CD4-positive, alpha-beta T cell treated with Interferon alpha-2 for 1 hour (primary cell): ENCODE measurements at regions not wholly inside any gene's neighbourhood (a gene's known extent, or its start where the extent isn't known, plus 50 kb on each side); places are given as distances from the start of the nearest gene placed in this dataset.

Source experiments
- DNase-seq, 2 donors: peaks; one replicate each; pipeline ENCODE4 v3.0.0-alpha.2; 2020 to 2022

DNA sequence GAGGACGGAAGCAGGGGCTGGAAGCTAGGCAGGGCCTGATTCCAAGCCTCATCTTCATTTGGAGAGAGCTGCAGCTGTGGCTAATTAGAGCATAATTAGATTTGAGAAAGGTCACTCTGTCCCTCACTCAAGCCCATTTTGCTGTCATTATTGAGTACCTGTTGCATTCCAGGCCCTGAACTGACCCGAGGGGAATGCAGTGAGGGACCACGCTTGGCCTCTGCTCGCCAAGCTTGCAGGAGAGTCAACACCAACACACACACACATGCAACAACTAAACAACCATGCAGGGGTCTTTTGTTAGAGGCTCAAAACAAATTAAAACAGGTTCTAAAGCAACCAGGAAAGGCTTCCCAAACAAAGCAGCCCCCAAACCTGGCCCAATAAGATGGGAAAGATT lies 52.7 kb upstream of the MAMLD1 start:
- no peak for DNase-seq

DNA sequence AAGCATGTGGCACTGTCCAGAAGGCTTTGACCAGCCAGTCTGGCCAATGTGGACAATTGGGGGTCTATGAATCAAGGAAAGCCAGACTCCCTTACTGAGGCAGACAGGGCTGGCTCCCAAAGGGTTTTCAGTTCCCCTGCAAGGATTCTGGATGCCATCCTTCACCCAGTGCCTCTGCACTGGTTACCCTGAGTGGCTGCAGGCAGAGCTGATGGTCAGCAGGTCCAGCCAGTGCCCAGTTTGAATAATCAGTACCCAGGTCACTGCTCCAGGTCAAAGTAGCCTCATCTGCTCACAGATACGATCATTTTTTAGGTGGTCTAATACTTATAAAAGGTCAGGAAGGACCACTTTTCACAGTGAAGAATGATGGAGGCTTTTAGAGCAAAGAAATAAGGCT lies 52.2 kb upstream of the MAMLD1 start:
- no peak for DNase-seq

DNA sequence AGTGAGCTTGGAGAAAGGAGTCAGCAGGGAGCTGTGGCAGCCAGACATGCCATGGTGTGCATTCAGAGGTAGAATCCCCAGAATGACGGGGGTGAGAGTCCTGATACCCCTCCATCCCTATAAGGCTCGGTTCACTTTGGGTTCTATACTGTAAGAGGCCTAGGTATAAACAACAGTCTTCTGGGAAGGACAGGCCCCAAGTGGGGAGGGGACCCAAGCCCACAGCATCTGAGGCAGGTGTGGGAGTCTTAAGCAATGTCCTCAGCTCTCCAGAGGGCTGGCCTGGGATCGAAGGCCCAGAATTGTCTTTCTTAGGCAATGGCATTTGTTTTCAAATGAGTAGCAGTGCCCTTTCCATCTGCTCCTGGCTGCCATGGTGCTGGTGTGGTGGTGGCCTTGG lies 50.2 kb upstream of the MAMLD1 start:
- DNase-seq: no peak
